K562 (cell line): ENCODE measurements at regions not wholly inside any gene's neighbourhood (a gene's known extent, or its start where the extent isn't known, plus 50 kb on each side); places are given as distances from the start of the nearest gene placed in this dataset.

Experiments
- ATAC-seq: fragments of 200-7000 bp; cut with Tn5 transposase; 3 replicates; pipeline ENCODE4 v1.9.1; 2020; ENCODE audit warnings: moderate library complexity
- BruUV-seq: library from RNA; stranded (reverse); fragments of 400-500 nt; replicated peaks from 2 replicates; lab custom pipeline; 2021; lab: Mats Ljungman, UMichigan
- CTCF ChIA-PET: fragments of 300-600 bp; formaldehyde crosslinking; extraction: SDS; loops from one replicate; lab custom pipeline; 2021; ENCODE audit warnings: low intra/inter-chr PET ratio; lab: Yijun Ruan, JAX
- POLR2A ChIA-PET: fragments of 300-600, 350-650 bp; sonication (Branson Sonifier 250); formaldehyde crosslinking; extraction: SDS; loops from one replicate; lab custom pipeline; 2021; ENCODE audit warnings: antibody characterized with exemption, inconsistent platforms; lab: Yijun Ruan, JAX
- DNase-seq, 4 experiments: peaks; one replicate each; pipeline versions ENCODE4 v3.0.0 to v3.0.0-alpha.2; 2011 to 2018; ENCODE audit warnings: low spot score in 3 of 4, mixed read lengths in 3 of 4; ENCODE audit errors: extremely low read depth in 1 of 4
- FAIRE-seq: peaks from 2 replicates; lab custom pipeline; 2011; peaks lifted over from hg19 to GRCh38; lab: Jason Lieb, UNC
- H2AFZ ChIP-seq: 2 replicates; pipeline ENCODE4 v1.6.0; 2011; ENCODE audit warnings: low read depth, low read length, control low read depth, inconsistent platforms
- H3K27ac ChIP-seq: fragments of 200-600 bp; 3 replicates; pipeline ENCODE4 v1.8.0; 2011; ENCODE audit warnings: low read depth, mild to moderate bottlenecking, control low read depth, inconsistent platforms, low read length, moderate library complexity, mixed read lengths; ENCODE audit errors: extremely low read depth
- H3K27me3 ChIP-seq, 2 experiments: fragments of 300-600 bp in 1 of 2; 2 replicates in 1 of 2; 3 replicates in 1 of 2; pipeline versions ENCODE4 v1.6.0 to v1.8.0; 2011; ENCODE audit warnings: inconsistent platforms in 2 of 2, low read length in 2 of 2, mild to moderate bottlenecking in 1 of 2, mixed read lengths in 1 of 2, moderate library complexity in 1 of 2; ENCODE audit not compliant: control insufficient read depth in 2 of 2, insufficient read depth in 2 of 2
- H3K36me3 ChIP-seq: fragments of 300-600 bp; 3 replicates; pipeline ENCODE4 v1.8.0; 2011; ENCODE audit warnings: mild to moderate bottlenecking, low read length, inconsistent platforms; ENCODE audit not compliant: control insufficient read depth, insufficient read depth
- H3K4me1 ChIP-seq, 2 experiments: fragments of 200-600 bp in 1 of 2; replicated peaks in 1 of 2; 2 replicates in 1 of 2; 3 replicates in 1 of 2; pipeline versions ENCODE4 v1.5.1 to v1.8.0; 2011; ENCODE audit warnings: inconsistent platforms in 2 of 2, low read length in 2 of 2, mild to moderate bottlenecking in 1 of 2, mixed read lengths in 1 of 2, moderate library complexity in 1 of 2; ENCODE audit not compliant: control insufficient read depth in 2 of 2, insufficient read depth in 2 of 2
- H3K4me2 ChIP-seq: 2 replicates; pipeline ENCODE4 v1.6.1; 2011; ENCODE audit warnings: low read length, control low read depth, inconsistent platforms, mixed read lengths; ENCODE audit not compliant: insufficient read depth
- H3K4me3 ChIP-seq: fragments of 200-600 bp; sonication (generic), shearing (Covaris generic); 2 replicates; pipeline ENCODE4 v1.5.1; 2016; ENCODE audit warnings: control low read depth, inconsistent platforms
- H3K79me2 ChIP-seq: fragments of 200-600 bp; 3 replicates; pipeline ENCODE4 v1.8.0; 2011; ENCODE audit warnings: low read length, inconsistent platforms; ENCODE audit not compliant: control insufficient read depth, insufficient read depth
- H3K9ac ChIP-seq, 2 experiments: 2 replicates each; pipeline versions ENCODE4 v1.6.0 to v1.6.1; 2011; ENCODE audit warnings: low read depth in 2 of 2, low read length in 2 of 2, control low read depth in 1 of 2, inconsistent platforms in 1 of 2, mild to moderate bottlenecking in 1 of 2, mixed read lengths in 1 of 2; ENCODE audit not compliant: insufficient read depth in 1 of 2
- H3K9me1 ChIP-seq: one replicate; pipeline ENCODE4 v1.6.0; 2011; ENCODE audit warnings: inconsistent platforms, mild to moderate bottlenecking, low read length, moderate library complexity; ENCODE audit not compliant: control insufficient read depth, insufficient read depth
- H3K9me3 ChIP-seq: replicated peaks from 2 replicates; pipeline ENCODE4 v1.5.1; 2011; ENCODE audit warnings: low read depth, low read length, inconsistent platforms; ENCODE audit not compliant: control insufficient read depth, insufficient read depth
- H4K20me1 ChIP-seq: replicated peaks from 2 replicates; pipeline ENCODE4 v1.6.1; 2011; ENCODE audit warnings: low read length, inconsistent platforms, mixed read lengths; ENCODE audit not compliant: control insufficient read depth, insufficient read depth
- BACH1 ChIP-seq: fragments of 200-800 bp; sonication (Bioruptor generic); IDR thresholded peaks from 2 replicates; pipeline ENCODE4 v1.6.1; 2016; ENCODE audit warnings: missing genetic modification characterization, missing compliant biosample characterization
- CBFA2T3 ChIP-seq: fragments of 450-650 bp; IDR thresholded peaks from 2 replicates; pipeline ENCODE4 v1.6.1; 2017
- COPS2 ChIP-seq: fragments of 450-650 bp; conservative IDR thresholded peaks from 2 replicates; pipeline ENCODE4 v1.6.1; 2016; ENCODE audit warnings: mild to moderate bottlenecking, moderate library complexity
- HMG20A ChIP-seq: fragments of 450-650 bp; formaldehyde crosslinking; conservative IDR thresholded peaks from 2 replicates; pipeline ENCODE4 v1.4.0; 2020; ENCODE audit warnings: mild to moderate bottlenecking, mixed read lengths
- HNRNPK ChIP-seq: fragments of 200-400 bp; formaldehyde crosslinking; IDR thresholded peaks from one replicate; pipeline ENCODE4 v1.6.1; 2018; ENCODE audit warnings: mild to moderate bottlenecking, low read depth, low read length; ENCODE audit not compliant: poor library complexity, severe bottlenecking
- MEIS2 ChIP-seq: fragments of 450-650 bp; IDR thresholded peaks from 2 replicates; pipeline ENCODE4 v1.6.1; 2014; ENCODE audit warnings: mild to moderate bottlenecking; ENCODE audit not compliant: partially characterized antibody
- PHTF2 ChIP-seq: fragments of 250-450 bp; sonication (Bioruptor Pico); IDR thresholded peaks from 2 replicates; pipeline ENCODE4 v1.5.0; 2021; ENCODE audit warnings: mild to moderate bottlenecking
- PML ChIP-seq: IDR thresholded peaks from 2 replicates; pipeline ENCODE4 v1.6.1; 2012; ENCODE audit warnings: low read length, inconsistent platforms
- POLR2A ChIP-seq: fragments of 450-650 bp; conservative IDR thresholded peaks from 2 replicates; pipeline ENCODE4 v1.6.1; 2016
- SAFB ChIP-seq: fragments of 200-400 bp; formaldehyde crosslinking; IDR thresholded peaks from 2 replicates; pipeline ENCODE4 v1.6.1; 2017; ENCODE audit warnings: low read depth, low read length, borderline replicate concordance
- SAP30 ChIP-seq: fragments of 200-600 bp; sonication (generic); IDR thresholded peaks from 2 replicates; pipeline ENCODE4 v1.6.1; 2012; ENCODE audit warnings: borderline replicate concordance, low read depth, mild to moderate bottlenecking, moderate library complexity, low read length, control low read depth, inconsistent platforms; ENCODE audit not compliant: insufficient read depth, poor library complexity, severe bottlenecking
- SLC30A9 ChIP-seq: fragments of 250-450 bp; sonication (Bioruptor Pico); IDR thresholded peaks from 2 replicates; pipeline ENCODE4 v1.8.0; 2022; ENCODE audit warnings: mild to moderate bottlenecking, moderate library complexity
- SMARCB1 ChIP-seq: IDR thresholded peaks from 2 replicates; pipeline ENCODE4 v1.6.1; 2011; ENCODE audit warnings: improper control_type of control experiment, low read depth; ENCODE audit not compliant: insufficient read length
- SRSF3 ChIP-seq: fragments of 200-400 bp; formaldehyde crosslinking; IDR thresholded peaks from 2 replicates; pipeline ENCODE4 v1.6.1; 2016; ENCODE audit warnings: mild to moderate bottlenecking, low read length, moderate library complexity; ENCODE audit not compliant: insufficient read depth
- TARDBP ChIP-seq: fragments of 450-650 bp; IDR thresholded peaks from 2 replicates; pipeline ENCODE4 v1.6.1; 2016
- TSC22D4 ChIP-seq: fragments of 450-650 bp; IDR thresholded peaks from 2 replicates; pipeline ENCODE4 v1.6.1; 2016; ENCODE audit warnings: missing genetic modification characterization, missing biosample characterization, control low read depth
- WGBS: fragments of 100-300 bp; shearing (Covaris generic); methylation state at CpG from one replicate; pipeline ENCODE4 v1.1.6; 2016; ENCODE audit warnings: low coverage, mixed read lengths; ENCODE audit not compliant: insufficient coverage; ENCODE audit errors: missing lambda C conversion rate; 5-methylcytosine and 5-hydroxymethylcytosine counted together
- in situ Hi-C: fragments of 300-500 bp; cut with MboI; formaldehyde crosslinking; loops from 4 replicates; pipeline ENCODE4 v1.15.0; 2018; ENCODE audit warnings: inconsistent platforms, mixed read lengths
- intact Hi-C: fragments of 100-400 bp; cut with micrococcal nuclease; formaldehyde crosslinking; loops from 2 replicates; pipeline ENCODE4 v1.14.2; 2022
- TF ChIP-seq, protein P1 (sequence below): fragments of 250-450 bp; sonication (Bioruptor Pico); IDR thresholded peaks from 2 replicates; pipeline ENCODE4 v1.5.0; 2020; ENCODE audit warnings: mild to moderate bottlenecking, borderline replicate concordance
- TF ChIP-seq, protein P2 (sequence below), 2 experiments: IDR thresholded peaks in 1 of 2; conservative IDR thresholded peaks in 1 of 2; 2 replicates each; pipeline ENCODE4 v1.6.1; 2016; ENCODE audit warnings: low read depth in 2 of 2, mild to moderate bottlenecking in 1 of 2, missing compliant biosample characterization in 1 of 2, missing genetic modification characterization in 1 of 2, moderate library complexity in 1 of 2
- TF ChIP-seq, protein P3 (sequence below): sonication (generic); IDR thresholded peaks from 2 replicates; pipeline ENCODE4 v1.6.1; 2016

DNA sequence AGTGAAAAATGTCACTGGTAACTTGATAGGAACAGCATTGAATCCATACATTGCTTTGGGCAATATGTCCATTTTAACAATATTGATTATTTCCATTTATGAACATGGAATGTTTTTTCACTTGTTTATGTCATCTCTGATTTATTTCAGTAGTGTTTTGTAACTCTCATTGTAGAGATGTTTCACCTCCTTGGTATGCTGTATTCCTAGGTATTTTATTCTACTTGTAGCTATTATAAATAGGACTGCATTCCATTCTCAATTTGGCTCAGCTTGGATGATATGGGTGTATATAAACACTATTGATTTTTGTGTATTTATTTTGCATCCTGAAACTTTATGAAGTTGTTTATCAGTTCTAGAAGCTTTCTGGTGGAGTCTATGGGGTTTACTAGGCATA, 730.3 kb downstream of the DOK5 start (continued):
- TF ChIP-seq TSC22D4 (tag), result no peak
- no peak for TF ChIP-seq POLR2A
- TF ChIP-seq MEIS2, result no peak
- no peak for TF ChIP-seq PHTF2
- TF ChIP-seq, protein P1, sequence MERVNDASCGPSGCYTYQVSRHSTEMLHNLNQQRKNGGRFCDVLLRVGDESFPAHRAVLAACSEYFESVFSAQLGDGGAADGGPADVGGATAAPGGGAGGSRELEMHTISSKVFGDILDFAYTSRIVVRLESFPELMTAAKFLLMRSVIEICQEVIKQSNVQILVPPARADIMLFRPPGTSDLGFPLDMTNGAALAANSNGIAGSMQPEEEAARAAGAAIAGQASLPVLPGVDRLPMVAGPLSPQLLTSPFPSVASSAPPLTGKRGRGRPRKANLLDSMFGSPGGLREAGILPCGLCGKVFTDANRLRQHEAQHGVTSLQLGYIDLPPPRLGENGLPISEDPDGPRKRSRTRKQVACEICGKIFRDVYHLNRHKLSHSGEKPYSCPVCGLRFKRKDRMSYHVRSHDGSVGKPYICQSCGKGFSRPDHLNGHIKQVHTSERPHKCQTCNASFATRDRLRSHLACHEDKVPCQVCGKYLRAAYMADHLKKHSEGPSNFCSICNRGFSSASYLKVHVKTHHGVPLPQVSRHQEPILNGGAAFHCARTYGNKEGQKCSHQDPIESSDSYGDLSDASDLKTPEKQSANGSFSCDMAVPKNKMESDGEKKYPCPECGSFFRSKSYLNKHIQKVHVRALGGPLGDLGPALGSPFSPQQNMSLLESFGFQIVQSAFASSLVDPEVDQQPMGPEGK (CRISPR knock-in tag), result no peak

DNA sequence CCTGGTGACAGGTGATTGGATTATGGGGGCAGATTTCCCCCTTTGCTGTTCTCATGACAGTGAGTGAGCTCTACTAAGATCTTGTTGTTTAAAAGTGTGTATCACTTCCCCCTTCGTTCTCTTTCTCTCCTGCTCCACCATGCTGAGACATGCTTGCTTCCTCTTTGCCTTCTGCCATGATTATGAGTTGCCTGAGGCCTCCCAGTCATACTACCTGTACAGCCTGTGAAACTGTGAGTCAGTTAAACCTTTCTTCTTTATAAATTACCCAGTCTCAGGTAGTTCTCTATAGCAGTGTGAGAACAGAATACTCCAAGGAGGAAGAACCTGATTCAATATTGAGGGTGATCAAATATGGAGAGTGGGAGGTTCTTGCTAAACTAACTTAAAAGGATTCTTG, 724.9 kb downstream of the DOK5 start:
- H3K79me2 ChIP-seq, result no peaks in the 10 kb centered on the region
- whole genome bisulfite sequencing, result 0% methylated on average over 1 of the region's 1 CpG
- H3K9me3 ChIP-seq, result no peaks in the 10 kb centered on the region
- ATAC-seq, result no peak
- ChIA-PET POLR2A (no interaction called here), CTCF (no interaction called here)
- intact Hi-C loops, result no loop called here
- BruUV-seq, result no TSS peak
- H3K27ac ChIP-seq, result no peak overlapping the region
- in situ Hi-C loops, result no loop called here
- no peak overlapping the region for H3K9ac ChIP-seq
- no peak overlapping the region for H2AFZ ChIP-seq
- no peaks in the 10 kb centered on the region for H3K27me3 ChIP-seq
- H3K4me3 ChIP-seq, result no peak overlapping the region
- FAIRE-seq, result no peak
- DNase-seq, result no peak
- no peaks in the 10 kb centered on the region for H4K20me1 ChIP-seq
- no peak overlapping the region for H3K4me2 ChIP-seq
- no peaks in the 10 kb centered on the region for H3K9me1 ChIP-seq
- H3K4me1 ChIP-seq, result no peaks in the 10 kb centered on the region
- H3K36me3 ChIP-seq, result no peaks in the 10 kb centered on the region
- TF ChIP-seq TARDBP (no peak), BACH1 (tag) (no peak), PML (no peak), COPS2 (no peak), SAP30 (no peak), CBFA2T3 (no peak), SMARCB1 (no peak), SLC30A9 (CRISPR knock-in tag) (no peak), SRSF3 (no peak), HNRNPK (no peak), HMG20A (CRISPR knock-in tag) (no peak), SAFB (no peak)
- TF ChIP-seq, protein P2, sequence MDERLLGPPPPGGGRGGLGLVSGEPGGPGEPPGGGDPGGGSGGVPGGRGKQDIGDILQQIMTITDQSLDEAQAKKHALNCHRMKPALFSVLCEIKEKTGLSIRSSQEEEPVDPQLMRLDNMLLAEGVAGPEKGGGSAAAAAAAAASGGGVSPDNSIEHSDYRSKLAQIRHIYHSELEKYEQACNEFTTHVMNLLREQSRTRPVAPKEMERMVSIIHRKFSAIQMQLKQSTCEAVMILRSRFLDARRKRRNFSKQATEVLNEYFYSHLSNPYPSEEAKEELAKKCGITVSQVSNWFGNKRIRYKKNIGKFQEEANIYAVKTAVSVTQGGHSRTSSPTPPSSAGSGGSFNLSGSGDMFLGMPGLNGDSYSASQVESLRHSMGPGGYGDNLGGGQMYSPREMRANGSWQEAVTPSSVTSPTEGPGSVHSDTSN (CRISPR knock-in tag; IDR thresholded peaks at IDR 0.05; ENCODE audit: low read depth), result no peak
- TF ChIP-seq, protein P2 (tag; conservative IDR thresholded peaks at IDR 0.05; ENCODE audit: low read depth), result no peak
- TF ChIP-seq, protein P3, sequence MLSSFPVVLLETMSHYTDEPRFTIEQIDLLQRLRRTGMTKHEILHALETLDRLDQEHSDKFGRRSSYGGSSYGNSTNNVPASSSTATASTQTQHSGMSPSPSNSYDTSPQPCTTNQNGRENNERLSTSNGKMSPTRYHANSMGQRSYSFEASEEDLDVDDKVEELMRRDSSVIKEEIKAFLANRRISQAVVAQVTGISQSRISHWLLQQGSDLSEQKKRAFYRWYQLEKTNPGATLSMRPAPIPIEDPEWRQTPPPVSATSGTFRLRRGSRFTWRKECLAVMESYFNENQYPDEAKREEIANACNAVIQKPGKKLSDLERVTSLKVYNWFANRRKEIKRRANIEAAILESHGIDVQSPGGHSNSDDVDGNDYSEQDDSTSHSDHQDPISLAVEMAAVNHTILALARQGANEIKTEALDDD, result no peak
